ENCODE measurements at regions not wholly inside any gene's neighbourhood (a gene's known extent, or its start where the extent isn't known, plus 50 kb on each side); places are given as distances from the start of the nearest gene placed in this dataset.

DNA sequence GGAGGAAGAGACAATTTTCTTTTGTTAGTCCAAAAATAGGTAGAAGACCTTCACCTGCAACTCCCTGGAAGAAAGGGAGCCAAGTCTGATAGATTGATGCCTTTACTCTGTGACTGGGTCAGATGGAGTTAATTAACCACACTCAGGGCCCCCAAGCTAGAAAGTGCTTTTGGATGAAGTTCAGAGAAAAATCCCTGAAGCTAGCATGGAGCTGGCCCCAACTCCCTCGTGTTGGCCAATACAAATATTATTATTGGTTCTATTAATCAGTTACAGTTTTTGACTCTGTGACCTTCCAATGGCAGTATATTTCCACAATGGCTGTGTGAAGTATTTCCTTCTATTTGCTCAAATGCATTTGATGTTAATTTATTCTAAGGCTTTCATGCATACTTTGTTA lies 1753.5 kb downstream of the EFNA5 start:
- no peak for TF ChIP-seq TAF1 (IDR thresholded peaks at IDR 0.05; ENCODE audit: borderline replicate concordance, insufficient read depth, low read length)
- no peak for TF ChIP-seq FOXP2 (optimal IDR thresholded peaks at IDR 0.05; ENCODE audit: borderline replicate concordance, extremely low read depth, extremely low read length, insufficient read depth)
- 0 out of 4 replicates have a peak, but pooled peaks of 1 of the 2 experiments have one; percentile 51 for TF ChIP-seq REST (IDR thresholded peaks at IDR 0.05; ENCODE audit: insufficient read depth in 1 of 2, low read depth in 2 of 2, low read length in 2 of 2)
- TF ChIP-seq POLR2AphosphoS5 (IDR thresholded peaks at IDR 0.05; ENCODE audit: low read depth, low read length): peak; percentile 55; the same call in 1 of the 2 replicates
- no peak for TF ChIP-seq SIN3A (IDR thresholded peaks at IDR 0.05; ENCODE audit: borderline replicate concordance, insufficient read depth, low read length)

DNA sequence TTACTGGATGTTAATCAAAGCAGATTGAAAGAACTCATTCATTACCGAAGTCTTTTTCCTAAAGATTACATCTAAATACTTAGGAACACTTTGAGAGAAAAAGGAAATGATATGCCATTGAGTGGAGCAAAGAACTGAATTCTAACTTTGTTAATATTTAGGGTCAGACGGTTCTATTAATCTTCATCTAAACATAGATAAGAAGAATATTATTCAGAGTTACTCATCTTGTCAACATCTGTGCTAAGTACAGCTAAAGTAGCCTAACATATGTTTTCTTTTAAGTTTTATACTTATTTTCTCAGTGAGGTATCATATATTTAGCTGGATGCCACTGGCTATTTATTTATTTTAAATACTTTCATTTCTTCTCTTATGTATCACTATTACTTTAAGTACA lies 1763.7 kb downstream of the EFNA5 start:
- TF ChIP-seq FOXP2 (optimal IDR thresholded peaks at IDR 0.05; ENCODE audit: borderline replicate concordance, extremely low read depth, extremely low read length, insufficient read depth) (no peak), SIN3A (IDR thresholded peaks at IDR 0.05; ENCODE audit: borderline replicate concordance, insufficient read depth, low read length) (no peak), TAF1 (IDR thresholded peaks at IDR 0.05; ENCODE audit: borderline replicate concordance, insufficient read depth, low read length) (no peak), REST (IDR thresholded peaks at IDR 0.05; ENCODE audit: insufficient read depth in 1 of 2, low read depth in 2 of 2, low read length in 2 of 2) (no peak), POLR2AphosphoS5 (IDR thresholded peaks at IDR 0.05; ENCODE audit: low read depth, low read length) (no peak)

GRCh38 chr5:105905392-105905791 lies 1765.3 kb downstream of the EFNA5 start:
- TF ChIP-seq POLR2AphosphoS5 (IDR thresholded peaks at IDR 0.05; ENCODE audit: low read depth, low read length): no peak
- TF ChIP-seq FOXP2 (optimal IDR thresholded peaks at IDR 0.05; ENCODE audit: borderline replicate concordance, extremely low read depth, extremely low read length, insufficient read depth): no peak
- no peak for TF ChIP-seq TAF1 (IDR thresholded peaks at IDR 0.05; ENCODE audit: borderline replicate concordance, insufficient read depth, low read length)
- no peak for TF ChIP-seq SIN3A (IDR thresholded peaks at IDR 0.05; ENCODE audit: borderline replicate concordance, insufficient read depth, low read length)
- no peak for TF ChIP-seq REST (IDR thresholded peaks at IDR 0.05; ENCODE audit: insufficient read depth in 1 of 2, low read depth in 2 of 2, low read length in 2 of 2)

- TF ChIP-seq TAF1 (IDR thresholded peaks at IDR 0.05; ENCODE audit: borderline replicate concordance, insufficient read depth, low read length) (no peak), REST (IDR thresholded peaks at IDR 0.05; ENCODE audit: insufficient read depth in 1 of 2, low read depth in 2 of 2, low read length in 2 of 2) (0 out of 4 replicates have a peak, but pooled peaks of 1 of the 2 experiments have one; percentile 55)
Measured at GRCh38 chr5:105903069-105903468, 1767.7 kb downstream of the EFNA5 start.

GRCh38 chr5:105899726-105900125 lies 1771.0 kb downstream of the EFNA5 start:
- no peak for TF ChIP-seq SIN3A (IDR thresholded peaks at IDR 0.05; ENCODE audit: borderline replicate concordance, insufficient read depth, low read length)
- TF ChIP-seq TAF1 (IDR thresholded peaks at IDR 0.05; ENCODE audit: borderline replicate concordance, insufficient read depth, low read length): no peak
- TF ChIP-seq FOXP2 (optimal IDR thresholded peaks at IDR 0.05; ENCODE audit: borderline replicate concordance, extremely low read depth, extremely low read length, insufficient read depth): no peak
- TF ChIP-seq REST (IDR thresholded peaks at IDR 0.05; ENCODE audit: insufficient read depth in 1 of 2, low read depth in 2 of 2, low read length in 2 of 2): no peak
- TF ChIP-seq POLR2AphosphoS5 (IDR thresholded peaks at IDR 0.05; ENCODE audit: low read depth, low read length): no peak

Data from PFSK-1 (cell line).